Activated B cell treated with CpG ODN at 0.5 μM for 24 hours (primary cell): ENCODE measurements at regions not wholly inside any gene's neighbourhood (a gene's known extent, or its start where the extent isn't known, plus 50 kb on each side); places are given as distances from the start of the nearest gene placed in this dataset.

Experiments
- ATAC-seq: fragments of 200-7000 bp; cut with Tn5 transposase; one replicate; pipeline ENCODE4 v1.10.0; 2021; ENCODE audit warnings: low read depth, mild to moderate bottlenecking, moderate library complexity
- CTCF ChIA-PET: fragments of 350-600 bp; sonication (Branson Sonifier 250); formaldehyde crosslinking; loops from one replicate; lab custom pipeline; 2021; ENCODE audit warnings: antibody characterized with exemption; lab: Charles Lee
- POLR2A ChIA-PET: fragments of 350-600 bp; sonication (Branson Sonifier 250); formaldehyde crosslinking; loops from one replicate; lab custom pipeline; 2021; ENCODE audit warnings: antibody characterized with exemption; lab: Charles Lee
- DNase-seq: peaks from one replicate; pipeline ENCODE4 v3.0.0; 2022
- H3K27ac Mint-ChIP-seq: one replicate; pipeline ENCODE4 v1.8.0; 2020; ENCODE audit warnings: mixed read lengths
- H3K27me3 Mint-ChIP-seq: one replicate; pipeline ENCODE4 v1.8.0; 2021; ENCODE audit warnings: mixed read lengths
- H3K36me3 Mint-ChIP-seq: one replicate; pipeline ENCODE4 v1.8.0; 2021; ENCODE audit warnings: low read depth, mixed read lengths
- H3K4me1 Mint-ChIP-seq: one replicate; pipeline ENCODE4 v1.8.0; 2021; ENCODE audit warnings: mixed read lengths
- H3K4me3 Mint-ChIP-seq: one replicate; pipeline ENCODE4 v1.8.0; 2020; ENCODE audit warnings: mild to moderate bottlenecking, mixed read lengths
- H3K9me3 Mint-ChIP-seq: one replicate; pipeline ENCODE4 v1.8.0; 2020; ENCODE audit warnings: mixed read lengths
- CTCF ChIP-seq: fragments of 200-600 bp; IDR thresholded peaks from one replicate; pipeline ENCODE4 v1.8.0; 2022; ENCODE audit warnings: antibody characterized with exemption, mild to moderate bottlenecking
- intact Hi-C: fragments of 100-400 bp; cut with micrococcal nuclease; formaldehyde crosslinking; loops from one replicate; pipeline ENCODE4 v1.15.1; 2024

- Mint-ChIP-seq H3K36me3 (no peaks in the 10 kb centered on the region), H3K4me1 (no peaks in the 10 kb centered on the region), H3K27me3 (no peaks in the 10 kb centered on the region), H3K4me3 (no peak overlapping the region), H3K9me3 (no peaks in the 10 kb centered on the region), H3K27ac (no peak overlapping the region)
- CTCF ChIA-PET, result no interaction called here
- TF ChIP-seq CTCF, result no peak
- ATAC-seq (no peak), DNase-seq (no peak)
- POLR2A ChIA-PET, result no interaction called here
- intact Hi-C loops, result no loop called here
Measured at GRCh38 chr1:164928232-164928812, 369.3 kb downstream of the PBX1 start.

- Mint-ChIP-seq H3K9me3 (no peaks in the 10 kb centered on the region), H3K27ac (no peak overlapping the region), H3K27me3 (no peaks in the 10 kb centered on the region), H3K36me3 (no peaks in the 10 kb centered on the region), H3K4me3 (no peak overlapping the region), H3K4me1 (no peaks in the 10 kb centered on the region)
- DNase-seq (no peak), ATAC-seq (no peak)
- TF ChIP-seq CTCF, result no peak
- ChIA-PET POLR2A (no interaction called here), CTCF (no interaction called here)
- intact Hi-C loops, result no loop called here
Measured at GRCh38 chr1:164926107-164926506, 367.1 kb downstream of the PBX1 start.

- no peaks in the 10 kb centered on the region for H3K9me3 Mint-ChIP-seq
- DNase-seq, result no peak
- ChIA-PET POLR2A (no interaction called here), CTCF (no interaction called here)
- no peak for ATAC-seq
- intact Hi-C loops, result no loop called here
- no peaks in the 10 kb centered on the region for H3K27me3 Mint-ChIP-seq
- H3K36me3 Mint-ChIP-seq, result no peaks in the 10 kb centered on the region
- no peak overlapping the region for H3K27ac Mint-ChIP-seq
- TF ChIP-seq CTCF, result no peak
- no peaks in the 10 kb centered on the region for H3K4me1 Mint-ChIP-seq
- H3K4me3 Mint-ChIP-seq, result no peak overlapping the region
Measured at GRCh38 chr1:164922585-164922984, 363.6 kb downstream of the PBX1 start.

GRCh38 chr1:164921493-164921892 is 362.5 kb downstream of the PBX1 start:
- CTCF ChIA-PET, result no interaction called here
- Mint-ChIP-seq H3K27me3 (no peaks in the 10 kb centered on the region), H3K9me3 (no peaks in the 10 kb centered on the region), H3K36me3 (no peaks in the 10 kb centered on the region), H3K27ac (no peak overlapping the region), H3K4me1 (no peaks in the 10 kb centered on the region), H3K4me3 (no peak overlapping the region)
- POLR2A ChIA-PET, result no interaction called here
- ATAC-seq (no peak), DNase-seq (no peak)
- intact Hi-C loops, result no loop called here
- no peak for TF ChIP-seq CTCF

GRCh38 chr1:164918140-164918539 is 359.2 kb downstream of the PBX1 start:
- ATAC-seq (no peak), DNase-seq (no peak)
- intact Hi-C loops, result no loop called here
- H3K4me1 Mint-ChIP-seq, result no peaks in the 10 kb centered on the region
- no peak for TF ChIP-seq CTCF
- POLR2A ChIA-PET, result no interaction called here
- H3K36me3 Mint-ChIP-seq, result no peaks in the 10 kb centered on the region
- no peaks in the 10 kb centered on the region for H3K9me3 Mint-ChIP-seq
- H3K4me3 Mint-ChIP-seq, result no peak overlapping the region
- no peaks in the 10 kb centered on the region for H3K27me3 Mint-ChIP-seq
- CTCF ChIA-PET, result no interaction called here
- no peak overlapping the region for H3K27ac Mint-ChIP-seq
